GM23338 (cell line): ENCODE measurements at regions not wholly inside any gene's neighbourhood (a gene's known extent, or its start where the extent isn't known, plus 50 kb on each side); places are given as distances from the start of the nearest gene placed in this dataset.

ENCODE experiments used
- CTCF ChIP-seq, 2 experiments: fragments of 200-600 bp in 1 of 2; sonication (generic) in 1 of 2; conservative IDR thresholded peaks; 2 replicates each; pipeline versions ENCODE4 v1.5.1 to v1.6.1; 2016 to 2017; ENCODE audit warnings: antibody characterized with exemption in 2 of 2, low read depth in 2 of 2, mild to moderate bottlenecking in 2 of 2, moderate library complexity in 1 of 2
- EZH2 ChIP-seq: fragments of 200-600 bp; sonication (generic); IDR thresholded peaks from one replicate; pipeline ENCODE4 v1.8.0; 2017; ENCODE audit warnings: antibody characterized with exemption, mild to moderate bottlenecking, low read depth; ENCODE audit not compliant: unreplicated experiment
- EZH2phosphoT487 ChIP-seq: fragments of 200-600 bp; sonication (generic); IDR thresholded peaks from one replicate; pipeline ENCODE4 v1.8.1; 2018; ENCODE audit warnings: antibody characterized with exemption; ENCODE audit not compliant: unreplicated experiment
- TF ChIP-seq, protein P1 (sequence below): IDR thresholded peaks from one replicate; pipeline ENCODE4 v1.6.1; 2018; ENCODE audit warnings: antibody characterized with exemption; ENCODE audit not compliant: unreplicated experiment

GRCh38 chr6:146913842-146914488 is 290.3 kb upstream of the STXBP5 start:
- TF ChIP-seq EZH2phosphoT487 (no peak), CTCF (conservative IDR thresholded peaks at IDR 0.05; ENCODE audit: low read depth in 2 of 2) (no peak), EZH2 (no peak)
- TF ChIP-seq, protein P1, sequence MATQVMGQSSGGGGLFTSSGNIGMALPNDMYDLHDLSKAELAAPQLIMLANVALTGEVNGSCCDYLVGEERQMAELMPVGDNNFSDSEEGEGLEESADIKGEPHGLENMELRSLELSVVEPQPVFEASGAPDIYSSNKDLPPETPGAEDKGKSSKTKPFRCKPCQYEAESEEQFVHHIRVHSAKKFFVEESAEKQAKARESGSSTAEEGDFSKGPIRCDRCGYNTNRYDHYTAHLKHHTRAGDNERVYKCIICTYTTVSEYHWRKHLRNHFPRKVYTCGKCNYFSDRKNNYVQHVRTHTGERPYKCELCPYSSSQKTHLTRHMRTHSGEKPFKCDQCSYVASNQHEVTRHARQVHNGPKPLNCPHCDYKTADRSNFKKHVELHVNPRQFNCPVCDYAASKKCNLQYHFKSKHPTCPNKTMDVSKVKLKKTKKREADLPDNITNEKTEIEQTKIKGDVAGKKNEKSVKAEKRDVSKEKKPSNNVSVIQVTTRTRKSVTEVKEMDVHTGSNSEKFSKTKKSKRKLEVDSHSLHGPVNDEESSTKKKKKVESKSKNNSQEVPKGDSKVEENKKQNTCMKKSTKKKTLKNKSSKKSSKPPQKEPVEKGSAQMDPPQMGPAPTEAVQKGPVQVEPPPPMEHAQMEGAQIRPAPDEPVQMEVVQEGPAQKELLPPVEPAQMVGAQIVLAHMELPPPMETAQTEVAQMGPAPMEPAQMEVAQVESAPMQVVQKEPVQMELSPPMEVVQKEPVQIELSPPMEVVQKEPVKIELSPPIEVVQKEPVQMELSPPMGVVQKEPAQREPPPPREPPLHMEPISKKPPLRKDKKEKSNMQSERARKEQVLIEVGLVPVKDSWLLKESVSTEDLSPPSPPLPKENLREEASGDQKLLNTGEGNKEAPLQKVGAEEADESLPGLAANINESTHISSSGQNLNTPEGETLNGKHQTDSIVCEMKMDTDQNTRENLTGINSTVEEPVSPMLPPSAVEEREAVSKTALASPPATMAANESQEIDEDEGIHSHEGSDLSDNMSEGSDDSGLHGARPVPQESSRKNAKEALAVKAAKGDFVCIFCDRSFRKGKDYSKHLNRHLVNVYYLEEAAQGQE = no peak
